Ishikawa (cell line): ENCODE measurements at regions not wholly inside any gene's neighbourhood (a gene's known extent, or its start where the extent isn't known, plus 50 kb on each side); places are given as distances from the start of the nearest gene placed in this dataset.

Source experiments
- CEBPB ChIP-seq: IDR thresholded peaks from 2 replicates; pipeline ENCODE4 v1.6.1; 2012
- CREB1 ChIP-seq: IDR thresholded peaks from 2 replicates; pipeline ENCODE4 v1.6.1; 2012; ENCODE audit warnings: low read depth
- EGR1 ChIP-seq: IDR thresholded peaks from 2 replicates; pipeline ENCODE4 v1.6.1; 2012
- EP300 ChIP-seq: IDR thresholded peaks from 2 replicates; pipeline ENCODE4 v1.6.1; 2012; ENCODE audit warnings: borderline replicate concordance
- FOXM1 ChIP-seq: IDR thresholded peaks from 2 replicates; pipeline ENCODE4 v1.6.1; 2012; ENCODE audit warnings: low read depth, borderline replicate concordance
- NFIC ChIP-seq: IDR thresholded peaks from 2 replicates; pipeline ENCODE4 v1.6.1; 2012
- RAD21 ChIP-seq: IDR thresholded peaks from 2 replicates; pipeline ENCODE4 v1.6.1; 2012; ENCODE audit warnings: low read depth
- TAF1 ChIP-seq: IDR thresholded peaks from 2 replicates; pipeline ENCODE4 v1.6.1; 2012; ENCODE audit warnings: low read depth, mild to moderate bottlenecking
- TCF12 ChIP-seq: IDR thresholded peaks from 2 replicates; pipeline ENCODE4 v1.6.1; 2012; ENCODE audit warnings: low read depth
- TEAD4 ChIP-seq: IDR thresholded peaks from 2 replicates; pipeline ENCODE4 v1.6.1; 2012
- YY1 ChIP-seq: IDR thresholded peaks from 2 replicates; pipeline ENCODE4 v1.6.1; 2012; ENCODE audit warnings: low read depth
- ZBTB7A ChIP-seq: IDR thresholded peaks from 2 replicates; pipeline ENCODE4 v1.6.1; 2012; ENCODE audit warnings: low read depth
- TF ChIP-seq, protein P1 (sequence below): IDR thresholded peaks from 2 replicates; pipeline ENCODE4 v1.6.1; 2012
- TF ChIP-seq, protein P2 (sequence below): IDR thresholded peaks from 2 replicates; pipeline ENCODE4 v1.6.1; 2012; ENCODE audit warnings: low read depth, mild to moderate bottlenecking

DNA sequence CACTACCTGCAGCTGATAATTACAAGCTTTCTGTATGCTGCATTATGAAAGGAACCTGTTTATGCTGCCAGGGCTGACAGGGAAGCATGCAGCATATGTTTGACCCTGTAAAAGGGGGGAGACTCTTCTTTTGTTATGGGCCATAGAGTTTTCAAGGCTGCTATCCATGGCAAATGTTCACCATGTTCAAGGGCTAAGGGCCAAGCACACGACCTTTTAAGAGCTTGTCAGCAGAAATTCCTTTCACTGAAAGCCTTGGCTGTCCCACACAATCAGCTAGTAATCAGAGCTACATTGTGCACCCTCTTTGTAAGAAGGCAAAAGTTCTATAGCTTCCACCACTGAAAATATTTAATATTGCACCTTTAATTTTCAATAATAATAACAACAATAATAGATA is 74.2 kb upstream of the MBIP start:
- TF ChIP-seq EP300 (no peak), ZBTB7A (no peak), YY1 (no peak), EGR1 (no peak), RAD21 (no peak), TEAD4 (no peak), CEBPB (no peak), CREB1 (no peak), FOXM1 (no peak), NFIC (no peak), TCF12 (no peak), TAF1 (no peak)
- TF ChIP-seq, protein P1, sequence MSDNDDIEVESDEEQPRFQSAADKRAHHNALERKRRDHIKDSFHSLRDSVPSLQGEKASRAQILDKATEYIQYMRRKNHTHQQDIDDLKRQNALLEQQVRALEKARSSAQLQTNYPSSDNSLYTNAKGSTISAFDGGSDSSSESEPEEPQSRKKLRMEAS = no peak
- TF ChIP-seq, protein P2, sequence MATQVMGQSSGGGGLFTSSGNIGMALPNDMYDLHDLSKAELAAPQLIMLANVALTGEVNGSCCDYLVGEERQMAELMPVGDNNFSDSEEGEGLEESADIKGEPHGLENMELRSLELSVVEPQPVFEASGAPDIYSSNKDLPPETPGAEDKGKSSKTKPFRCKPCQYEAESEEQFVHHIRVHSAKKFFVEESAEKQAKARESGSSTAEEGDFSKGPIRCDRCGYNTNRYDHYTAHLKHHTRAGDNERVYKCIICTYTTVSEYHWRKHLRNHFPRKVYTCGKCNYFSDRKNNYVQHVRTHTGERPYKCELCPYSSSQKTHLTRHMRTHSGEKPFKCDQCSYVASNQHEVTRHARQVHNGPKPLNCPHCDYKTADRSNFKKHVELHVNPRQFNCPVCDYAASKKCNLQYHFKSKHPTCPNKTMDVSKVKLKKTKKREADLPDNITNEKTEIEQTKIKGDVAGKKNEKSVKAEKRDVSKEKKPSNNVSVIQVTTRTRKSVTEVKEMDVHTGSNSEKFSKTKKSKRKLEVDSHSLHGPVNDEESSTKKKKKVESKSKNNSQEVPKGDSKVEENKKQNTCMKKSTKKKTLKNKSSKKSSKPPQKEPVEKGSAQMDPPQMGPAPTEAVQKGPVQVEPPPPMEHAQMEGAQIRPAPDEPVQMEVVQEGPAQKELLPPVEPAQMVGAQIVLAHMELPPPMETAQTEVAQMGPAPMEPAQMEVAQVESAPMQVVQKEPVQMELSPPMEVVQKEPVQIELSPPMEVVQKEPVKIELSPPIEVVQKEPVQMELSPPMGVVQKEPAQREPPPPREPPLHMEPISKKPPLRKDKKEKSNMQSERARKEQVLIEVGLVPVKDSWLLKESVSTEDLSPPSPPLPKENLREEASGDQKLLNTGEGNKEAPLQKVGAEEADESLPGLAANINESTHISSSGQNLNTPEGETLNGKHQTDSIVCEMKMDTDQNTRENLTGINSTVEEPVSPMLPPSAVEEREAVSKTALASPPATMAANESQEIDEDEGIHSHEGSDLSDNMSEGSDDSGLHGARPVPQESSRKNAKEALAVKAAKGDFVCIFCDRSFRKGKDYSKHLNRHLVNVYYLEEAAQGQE = no peak
